ENCODE measurements at regions not wholly inside any gene's neighbourhood (a gene's known extent, or its start where the extent isn't known, plus 50 kb on each side); places are given as distances from the start of the nearest gene placed in this dataset.

DNA sequence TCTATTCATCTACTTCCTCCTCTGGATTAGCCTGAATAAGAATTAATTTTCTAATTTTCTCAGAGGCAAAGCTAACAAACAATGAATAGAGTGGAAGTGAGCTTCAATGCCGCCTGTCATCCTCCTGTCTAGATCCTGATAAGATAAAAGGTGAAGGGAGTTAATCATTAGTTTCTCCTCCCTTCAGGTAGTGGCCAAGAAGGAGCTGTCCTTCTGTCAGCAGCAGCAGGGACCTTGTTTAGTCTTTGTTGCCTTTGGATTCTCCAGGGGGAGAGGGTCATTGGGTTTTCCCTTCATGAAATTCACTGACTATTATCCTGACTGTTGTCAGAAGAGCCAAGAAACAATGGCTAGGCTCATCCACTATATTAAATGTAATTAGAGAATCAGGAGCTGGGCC, 420.2 kb upstream of the GOT2 start:
- TF ChIP-seq CTCF (IDR thresholded peaks at IDR 0.05): no peak
- no peak for TF ChIP-seq POLR2AphosphoS5 (IDR thresholded peaks at IDR 0.05)
- TF ChIP-seq POLR2A (IDR thresholded peaks at IDR 0.05): no peak
